WI38 (cell line): ENCODE measurements at regions not wholly inside any gene's neighbourhood (a gene's known extent, or its start where the extent isn't known, plus 50 kb on each side); places are given as distances from the start of the nearest gene placed in this dataset.

ENCODE experiments used
- H3K4me3 ChIP-seq: 2 replicates; pipeline ENCODE4 v1.5.1; 2011; ENCODE audit warnings: low read depth, mild to moderate bottlenecking, control low read depth, low read length
- TF ChIP-seq, protein P1 (sequence below): IDR thresholded peaks from 2 replicates; pipeline ENCODE4 v1.5.1; 2012; ENCODE audit warnings: low read depth, mild to moderate bottlenecking, control low read depth, low read length

DNA sequence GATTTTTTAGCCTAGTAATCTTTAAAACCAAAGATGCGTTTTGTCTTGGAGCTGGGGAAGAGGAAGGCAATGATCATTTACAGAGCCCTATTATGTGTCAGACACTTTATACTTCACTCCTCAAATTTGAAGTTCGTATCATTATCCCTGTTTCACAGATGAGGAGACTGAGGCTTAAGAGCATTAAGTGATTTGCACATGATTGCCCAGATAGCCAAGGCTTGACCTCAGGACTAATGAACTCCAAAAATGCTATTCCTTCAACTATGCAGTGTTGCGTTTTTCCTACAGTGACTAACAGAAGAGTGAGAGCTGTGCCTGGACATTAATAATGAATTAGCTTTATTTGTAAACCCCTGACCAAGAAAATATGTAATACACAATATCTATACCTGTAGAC lies 136.8 kb upstream of the EEA1 start:
- H3K4me3 ChIP-seq: no peak overlapping the region
- TF ChIP-seq, protein P1, sequence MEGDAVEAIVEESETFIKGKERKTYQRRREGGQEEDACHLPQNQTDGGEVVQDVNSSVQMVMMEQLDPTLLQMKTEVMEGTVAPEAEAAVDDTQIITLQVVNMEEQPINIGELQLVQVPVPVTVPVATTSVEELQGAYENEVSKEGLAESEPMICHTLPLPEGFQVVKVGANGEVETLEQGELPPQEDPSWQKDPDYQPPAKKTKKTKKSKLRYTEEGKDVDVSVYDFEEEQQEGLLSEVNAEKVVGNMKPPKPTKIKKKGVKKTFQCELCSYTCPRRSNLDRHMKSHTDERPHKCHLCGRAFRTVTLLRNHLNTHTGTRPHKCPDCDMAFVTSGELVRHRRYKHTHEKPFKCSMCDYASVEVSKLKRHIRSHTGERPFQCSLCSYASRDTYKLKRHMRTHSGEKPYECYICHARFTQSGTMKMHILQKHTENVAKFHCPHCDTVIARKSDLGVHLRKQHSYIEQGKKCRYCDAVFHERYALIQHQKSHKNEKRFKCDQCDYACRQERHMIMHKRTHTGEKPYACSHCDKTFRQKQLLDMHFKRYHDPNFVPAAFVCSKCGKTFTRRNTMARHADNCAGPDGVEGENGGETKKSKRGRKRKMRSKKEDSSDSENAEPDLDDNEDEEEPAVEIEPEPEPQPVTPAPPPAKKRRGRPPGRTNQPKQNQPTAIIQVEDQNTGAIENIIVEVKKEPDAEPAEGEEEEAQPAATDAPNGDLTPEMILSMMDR: no peak

DNA sequence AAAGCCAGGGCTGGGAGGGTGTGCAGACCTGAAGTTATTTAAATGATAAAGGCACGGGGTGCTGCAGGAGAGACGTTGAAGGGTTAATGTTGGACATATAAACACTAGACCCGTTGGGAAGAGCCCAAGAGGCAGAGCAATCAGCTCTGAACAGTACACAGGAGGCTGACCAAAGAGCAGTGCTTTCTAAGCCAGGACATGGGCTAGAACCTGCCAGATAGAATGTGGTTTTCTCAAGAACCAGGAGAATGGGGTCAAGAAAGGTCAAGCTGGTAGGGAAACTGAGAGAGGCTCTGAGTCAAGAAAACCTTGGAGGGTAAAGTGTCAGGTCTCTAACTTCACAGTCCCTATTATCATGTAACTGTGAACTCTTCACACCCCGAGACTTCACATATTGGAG lies 143.2 kb upstream of the EEA1 start:
- TF ChIP-seq, protein P1: no peak
- no peak overlapping the region for H3K4me3 ChIP-seq

- H3K4me3 ChIP-seq: no peak overlapping the region
- TF ChIP-seq, protein P1: no peak
Measured at GRCh38 chr12:93073324-93073723, 144.2 kb upstream of the EEA1 start.

DNA sequence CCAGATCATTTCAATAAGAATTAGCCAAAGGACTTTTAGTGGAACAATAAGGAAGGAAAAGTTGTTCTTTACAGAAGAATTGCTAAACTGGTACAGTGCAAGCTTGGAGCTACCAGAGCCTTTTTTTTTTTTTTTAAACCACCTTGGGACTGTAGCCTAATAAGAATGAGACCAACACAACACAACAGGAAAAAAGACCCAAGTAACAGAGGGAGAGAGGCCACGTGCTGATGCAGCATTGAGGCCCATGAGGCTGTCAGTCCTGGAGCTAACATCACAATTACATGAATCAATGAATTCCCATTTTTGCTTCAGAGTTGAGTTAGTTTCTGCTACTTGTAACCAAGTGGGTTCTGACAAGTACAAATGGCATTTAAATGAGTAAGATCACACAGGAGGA lies 149.0 kb upstream of the EEA1 start:
- TF ChIP-seq, protein P1: no peak
- H3K4me3 ChIP-seq: no peak overlapping the region

DNA sequence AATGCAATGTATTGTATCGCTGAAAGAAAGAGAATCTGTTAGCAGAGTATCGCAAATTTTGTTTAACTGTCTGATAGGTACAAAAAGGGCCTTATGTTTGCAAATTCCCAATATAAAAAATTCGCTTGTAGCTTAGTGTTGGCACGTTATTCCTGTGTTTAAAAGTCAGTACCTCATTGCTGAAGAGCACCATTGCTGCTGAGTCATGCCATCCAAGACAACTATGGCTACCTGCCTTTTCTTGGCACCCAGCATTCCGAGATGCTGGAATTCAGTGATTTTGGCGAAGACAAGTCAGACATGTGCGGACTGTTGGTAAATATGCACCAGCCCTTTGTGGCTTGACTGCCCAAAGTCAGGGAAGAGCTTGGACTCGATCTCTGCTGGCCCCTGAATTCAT lies 149.5 kb upstream of the EEA1 start:
- no peak overlapping the region for H3K4me3 ChIP-seq
- TF ChIP-seq, protein P1: no peak

DNA sequence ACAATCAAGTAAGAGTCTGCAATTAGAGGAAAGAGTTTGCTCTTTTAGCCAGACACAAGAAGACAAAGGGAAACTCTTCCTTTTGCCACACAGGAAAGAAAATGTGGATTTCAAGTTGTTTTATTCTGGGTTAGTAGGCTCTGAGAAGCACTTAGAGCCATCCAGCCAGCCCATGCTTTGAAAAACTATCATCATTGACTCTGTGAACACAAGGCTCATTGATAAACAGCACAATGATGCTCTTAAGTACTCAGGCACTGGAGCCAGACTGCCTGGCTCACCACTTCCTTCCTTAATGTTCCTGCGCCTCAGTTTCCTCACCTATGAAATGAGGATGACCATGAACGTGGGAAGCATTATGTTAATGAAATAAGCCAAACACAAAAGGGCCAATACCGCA lies 150.2 kb upstream of the EEA1 start:
- H3K4me3 ChIP-seq: no peak overlapping the region
- TF ChIP-seq, protein P1: no peak

- TF ChIP-seq, protein P1: no peak
- no peak overlapping the region for H3K4me3 ChIP-seq
Measured at GRCh38 chr12:93079976-93080375, 150.9 kb upstream of the EEA1 start.

- no peak overlapping the region for H3K4me3 ChIP-seq
- TF ChIP-seq, protein P1: no peak
Measured at GRCh38 chr12:93080452-93080851, 151.4 kb upstream of the EEA1 start.
